ENCODE measurements at regions not wholly inside any gene's neighbourhood (a gene's known extent, or its start where the extent isn't known, plus 50 kb on each side); places are given as distances from the start of the nearest gene placed in this dataset.

DNA sequence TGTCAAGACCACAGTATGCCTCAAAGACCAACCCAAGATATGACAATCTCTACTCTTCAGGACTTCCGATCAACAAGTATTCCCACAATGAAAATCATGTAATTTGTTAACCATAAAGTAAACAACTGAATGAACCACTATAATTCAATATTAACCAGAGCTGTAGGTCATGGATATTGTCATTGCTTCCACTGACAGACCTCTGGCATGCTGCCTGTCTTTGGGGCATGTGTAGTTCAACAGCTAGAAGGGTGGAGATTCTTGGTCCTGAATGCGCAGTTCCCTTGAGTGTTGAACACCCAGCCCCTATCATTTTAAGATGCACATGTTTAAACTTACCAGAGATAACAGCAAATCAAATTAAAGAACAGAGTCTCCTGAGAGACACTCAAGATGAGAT, 283.0 kb downstream of the CEMIP2 start:
- intact Hi-C loops (cut with micrococcal nuclease) (loop anchor here (10.0 kb wide), 1 partner anchor 171 kb away; no protein-coding TSS in a partner anchor), dilution Hi-C loops (cut with MboI; ENCODE audit: extremely low pct_ligation_motif_present, low sequenced_read_pairs) (no loop called here)
- Histone ChIP-seq H3K4me1 (ENCODE audit: control insufficient read depth, extremely low read depth, insufficient read depth, low read length) (no peaks in the 10 kb centered on the region), H3K79me2 (ENCODE audit: control insufficient read depth, insufficient read depth, low read length) (no peaks in the 10 kb centered on the region), H3K27ac (ENCODE audit: insufficient read depth, low read depth, low read length) (no peak overlapping the region), H3K4me3 (replicated peaks in 1 of 3; ENCODE audit: insufficient read depth in 1 of 3, low read depth in 1 of 3, low read length in 3 of 3) (no peak overlapping the region), H2AFZ (ENCODE audit: low read depth, low read length) (no peak overlapping the region), H3K9ac (replicated peaks; ENCODE audit: extremely low read depth, insufficient read depth, low read length) (no peak overlapping the region), H3K27me3 (ENCODE audit: control insufficient read depth in 2 of 2, insufficient read depth in 2 of 2, low read length in 2 of 2) (no peaks in the 10 kb centered on the region), H3K9me1 (replicated peaks; ENCODE audit: control insufficient read depth, extremely low read depth, insufficient read depth, low read length) (no peaks in the 10 kb centered on the region), H4K20me1 (replicated peaks; ENCODE audit: control insufficient read depth, extremely low read depth, insufficient read depth, low read length) (no peaks in the 10 kb centered on the region), H3K9me3 (replicated peaks; ENCODE audit: control insufficient read depth, insufficient read depth, low read length) (no peaks in the 10 kb centered on the region), H3K4me2 (ENCODE audit: insufficient read depth, low read length) (no peak overlapping the region), H3K36me3 (ENCODE audit: control insufficient read depth in 2 of 2, extremely low read depth in 1 of 2, insufficient read depth in 2 of 2, low read length in 2 of 2) (no peaks in the 10 kb centered on the region)
- DNase-seq (ENCODE audit: low read depth, low spot score) (no peak), FAIRE-seq (no peak)
- TF ChIP-seq EZH2 (IDR thresholded peaks at IDR 0.05; ENCODE audit: borderline replicate concordance, low read depth, low read length, severe bottlenecking) (no peak), JUN (IDR thresholded peaks at IDR 0.05; ENCODE audit: borderline replicate concordance, insufficient read depth, insufficient read length, low read depth) (no peak), POLR2AphosphoS5 (IDR thresholded peaks at IDR 0.05; ENCODE audit: insufficient read depth, low read depth, low read length) (no peak), POLR2A (IDR thresholded peaks at IDR 0.05; ENCODE audit: low read depth, low read length) (no peak), FOS (IDR thresholded peaks at IDR 0.05; ENCODE audit: borderline replicate concordance, insufficient read depth, low read length) (no peak), GATA2 (IDR thresholded peaks at IDR 0.05; ENCODE audit: insufficient read depth, insufficient read length, low read depth, low read length) (no peak), MYC (IDR thresholded peaks at IDR 0.05; ENCODE audit: low read depth, low read length) (no peak)
- TF ChIP-seq, protein P1, sequence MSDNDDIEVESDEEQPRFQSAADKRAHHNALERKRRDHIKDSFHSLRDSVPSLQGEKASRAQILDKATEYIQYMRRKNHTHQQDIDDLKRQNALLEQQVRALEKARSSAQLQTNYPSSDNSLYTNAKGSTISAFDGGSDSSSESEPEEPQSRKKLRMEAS (IDR thresholded peaks at IDR 0.05; ENCODE audit: insufficient read depth, insufficient read length), result no peak
- TF ChIP-seq, protein P2, sequence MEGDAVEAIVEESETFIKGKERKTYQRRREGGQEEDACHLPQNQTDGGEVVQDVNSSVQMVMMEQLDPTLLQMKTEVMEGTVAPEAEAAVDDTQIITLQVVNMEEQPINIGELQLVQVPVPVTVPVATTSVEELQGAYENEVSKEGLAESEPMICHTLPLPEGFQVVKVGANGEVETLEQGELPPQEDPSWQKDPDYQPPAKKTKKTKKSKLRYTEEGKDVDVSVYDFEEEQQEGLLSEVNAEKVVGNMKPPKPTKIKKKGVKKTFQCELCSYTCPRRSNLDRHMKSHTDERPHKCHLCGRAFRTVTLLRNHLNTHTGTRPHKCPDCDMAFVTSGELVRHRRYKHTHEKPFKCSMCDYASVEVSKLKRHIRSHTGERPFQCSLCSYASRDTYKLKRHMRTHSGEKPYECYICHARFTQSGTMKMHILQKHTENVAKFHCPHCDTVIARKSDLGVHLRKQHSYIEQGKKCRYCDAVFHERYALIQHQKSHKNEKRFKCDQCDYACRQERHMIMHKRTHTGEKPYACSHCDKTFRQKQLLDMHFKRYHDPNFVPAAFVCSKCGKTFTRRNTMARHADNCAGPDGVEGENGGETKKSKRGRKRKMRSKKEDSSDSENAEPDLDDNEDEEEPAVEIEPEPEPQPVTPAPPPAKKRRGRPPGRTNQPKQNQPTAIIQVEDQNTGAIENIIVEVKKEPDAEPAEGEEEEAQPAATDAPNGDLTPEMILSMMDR (IDR thresholded peaks at IDR 0.05; ENCODE audit: extremely low read depth in 1 of 2, insufficient read depth in 1 of 2, low read depth in 1 of 2, low read length in 2 of 2), result no peak
- ChIA-PET POLR2A (no interaction called here), CTCF (no interaction called here)
- BruUV-seq (replicated peaks), result no TSS peak

Data from endothelial cell of umbilical vein (primary cell).